Left lung (tissue), 4 donors: ENCODE measurements at regions not wholly inside any gene's neighbourhood (a gene's known extent, or its start where the extent isn't known, plus 50 kb on each side); places are given as distances from the start of the nearest gene placed in this dataset.
A peak's percentile ranks its signal among the peaks of the same experiment; 100 is the strongest.

Experiments
- ATAC-seq: fragments of 200-7000 bp; cut with Tn5 transposase; one replicate; pipeline ENCODE4 v1.9.1; 2020; ENCODE audit warnings: moderate library complexity
- DNase-seq, 4 donors: peaks; one replicate each; pipeline ENCODE4 v3.0.0-alpha.2; 2013 to 2020
- H3K27ac ChIP-seq, 2 donors: fragments of 200-600 bp; sonication (generic) in 1 of 2; one replicate each; pipeline versions ENCODE4 v1.5.0 to v1.8.0; 2020 to 2021
- H3K27me3 ChIP-seq, 2 donors: fragments of 200-600 bp; sonication (generic) in 1 of 2; one replicate each; pipeline versions ENCODE4 v1.5.0 to v1.8.0; 2020 to 2021
- H3K36me3 ChIP-seq, 2 donors: fragments of 200-600 bp; sonication (generic) in 1 of 2; one replicate each; pipeline versions ENCODE4 v1.5.0 to v1.8.0; 2020 to 2021
- H3K4me1 ChIP-seq, 2 donors: fragments of 200-600 bp; one replicate each; pipeline ENCODE4 v1.8.0; 2021
- H3K4me3 ChIP-seq, 2 donors: fragments of 200-600 bp; sonication (generic) in 1 of 2; one replicate each; pipeline versions ENCODE4 v1.5.0 to v1.8.0; 2020 to 2021; ENCODE audit warnings: mild to moderate bottlenecking in 1 of 2
- H3K9me3 ChIP-seq, 2 donors: fragments of 200-600 bp; sonication (generic) in 1 of 2; one replicate each; pipeline versions ENCODE4 v1.5.0 to v1.8.0; 2020 to 2021
- CTCF ChIP-seq, 2 donors: fragments of 200-600 bp; sonication (generic) in 1 of 2; IDR thresholded peaks; one replicate each; pipeline versions ENCODE4 v1.5.0 to v1.8.0; 2021; ENCODE audit warnings: antibody characterized with exemption in 2 of 2
- intact Hi-C, 2 donors: fragments of 100-400 bp; cut with DNase I; formaldehyde crosslinking; loops; one replicate each; pipeline versions ENCODE4 v1.11.2 to v1.14.2; 2022
- donor health status: DM: no; HTN: yes; CAD: no.
- donor health status: DM: no; HTN: no; CAD: no.

- peak in 1 of 4 donors; percentile 77 for DNase-seq
- intact Hi-C loops: no loop called here
- peaks cover 0 to 5% of the 10 kb centered on the region in 2 donors for H3K4me1 ChIP-seq
- no peaks in the 10 kb centered on the region for H3K9me3 ChIP-seq
- peaks cover 25 to 100% of the 10 kb centered on the region in 2 donors for H3K27me3 ChIP-seq
- TF ChIP-seq CTCF (IDR thresholded peaks at IDR 0.05): no peak
- H3K36me3 ChIP-seq: no peaks in the 10 kb centered on the region
- H3K4me3 ChIP-seq: no peak overlapping the region
- no peak overlapping the region for H3K27ac ChIP-seq
- ATAC-seq: no peak
Observed at GRCh38 chr17:79216826-79217225, 142.2 kb downstream of the ENGASE start.

GRCh38 chr17:79216391-79216790 lies 141.8 kb downstream of the ENGASE start:
- intact Hi-C loops: no loop called here
- Histone ChIP-seq H3K36me3 (no peaks in the 10 kb centered on the region), H3K27me3 (peaks cover 21 to 100% of the 10 kb centered on the region in 2 donors), H3K9me3 (no peaks in the 10 kb centered on the region), H3K4me3 (no peak overlapping the region), H3K27ac (no peak overlapping the region), H3K4me1 (peaks cover 0 to 5% of the 10 kb centered on the region in 2 donors)
- DNase-seq (no peak), ATAC-seq (no peak)
- TF ChIP-seq CTCF (IDR thresholded peaks at IDR 0.05): no peak

- Histone ChIP-seq H3K27me3 (peaks cover 13 to 100% of the 10 kb centered on the region in 2 donors), H3K4me3 (no peak overlapping the region), H3K9me3 (no peaks in the 10 kb centered on the region), H3K27ac (no peak overlapping the region), H3K36me3 (no peaks in the 10 kb centered on the region), H3K4me1 (peaks cover 0 to under 1% of the 10 kb centered on the region in 2 donors)
- ATAC-seq (no peak), DNase-seq (no peak)
- no peak for TF ChIP-seq CTCF (IDR thresholded peaks at IDR 0.05)
- intact Hi-C loops: no loop called here
Observed at GRCh38 chr17:79215631-79216030, 141.0 kb downstream of the ENGASE start.

- TF ChIP-seq CTCF (IDR thresholded peaks at IDR 0.05): no peak
- peak in 1 of 4 donors; percentile 50 for DNase-seq
- no peak overlapping the region for H3K4me3 ChIP-seq
- ATAC-seq: no peak
- H3K27ac ChIP-seq: no peak overlapping the region
- H3K4me1 ChIP-seq: no peaks in the 10 kb centered on the region
- no peaks in the 10 kb centered on the region for H3K36me3 ChIP-seq
- no peaks in the 10 kb centered on the region for H3K9me3 ChIP-seq
- peaks cover 8 to 100% of the 10 kb centered on the region in 2 donors for H3K27me3 ChIP-seq
- intact Hi-C loops: no loop called here
Observed at GRCh38 chr17:79214940-79215604, 140.4 kb downstream of the ENGASE start.

- H3K27me3 ChIP-seq: peaks cover 1 to 100% of the 10 kb centered on the region in 2 donors
- DNase-seq: peak in 1 of 4 donors; percentile 39
- intact Hi-C loops: no loop called here
- H3K4me1 ChIP-seq: no peaks in the 10 kb centered on the region
- H3K36me3 ChIP-seq: no peaks in the 10 kb centered on the region
- no peak overlapping the region for H3K4me3 ChIP-seq
- H3K9me3 ChIP-seq: no peaks in the 10 kb centered on the region
- no peak for ATAC-seq
- no peak for TF ChIP-seq CTCF (IDR thresholded peaks at IDR 0.05)
- H3K27ac ChIP-seq: no peak overlapping the region
Observed at GRCh38 chr17:79214459-79214858, 139.8 kb downstream of the ENGASE start.
